K562 (cell line): ENCODE measurements at regions not wholly inside any gene's neighbourhood (a gene's known extent, or its start where the extent isn't known, plus 50 kb on each side); places are given as distances from the start of the nearest gene placed in this dataset.

Source experiments
- BACH1 ChIP-seq: fragments of 200-800 bp; sonication (Bioruptor generic); IDR thresholded peaks from 2 replicates; pipeline ENCODE4 v1.6.1; 2016; ENCODE audit warnings: missing genetic modification characterization, missing compliant biosample characterization
- CAMTA2 ChIP-seq: fragments of 250-450 bp; sonication (Bioruptor Pico); conservative IDR thresholded peaks from 2 replicates; pipeline ENCODE4 v1.5.1; 2022
- CCNT2 ChIP-seq: IDR thresholded peaks from 2 replicates; pipeline ENCODE4 v1.6.1; 2011; ENCODE audit warnings: borderline replicate concordance, low read depth, mild to moderate bottlenecking, moderate library complexity, mixed read lengths, low read length; ENCODE audit not compliant: insufficient read length; ENCODE audit errors: extremely low read depth
- CREB1 ChIP-seq, 2 experiments: sonication (generic) in 1 of 2; formaldehyde crosslinking in 1 of 2; IDR thresholded peaks; 2 replicates each; pipeline versions ENCODE4 v1.6.1 to v1.8.0; 2012 to 2022; ENCODE audit warnings: inconsistent platforms in 1 of 2, mild to moderate bottlenecking in 1 of 2, missing genetic modification reagents in 1 of 2, moderate library complexity in 1 of 2
- EWSR1 ChIP-seq: fragments of 450-650 bp; IDR thresholded peaks from 2 replicates; pipeline ENCODE4 v1.6.1; 2018; ENCODE audit warnings: borderline replicate concordance, mild to moderate bottlenecking, low read depth, moderate library complexity; ENCODE audit not compliant: partially characterized antibody
- HIVEP1 ChIP-seq: fragments of 250-450 bp; sonication (Bioruptor Pico); IDR thresholded peaks from 2 replicates; pipeline ENCODE4 v1.4.0; 2020; ENCODE audit warnings: mild to moderate bottlenecking
- HMG20B ChIP-seq: fragments of 250-450 bp; sonication (Bioruptor Pico); IDR thresholded peaks from 2 replicates; pipeline ENCODE4 v1.5.0; 2021; ENCODE audit warnings: mild to moderate bottlenecking
- ILK ChIP-seq: fragments of 450-650 bp; IDR thresholded peaks from 2 replicates; pipeline ENCODE4 v1.6.1; 2016; ENCODE audit warnings: missing genetic modification characterization, low read depth, mild to moderate bottlenecking, missing compliant biosample characterization, moderate library complexity, borderline replicate concordance
- MBD2 ChIP-seq: sonication (generic); IDR thresholded peaks from 2 replicates; pipeline ENCODE4 v1.6.1; 2016; ENCODE audit warnings: low read depth, borderline replicate concordance
- MEIS2 ChIP-seq: fragments of 450-650 bp; IDR thresholded peaks from 2 replicates; pipeline ENCODE4 v1.6.1; 2014; ENCODE audit warnings: mild to moderate bottlenecking; ENCODE audit not compliant: partially characterized antibody
- NEUROD1 ChIP-seq: fragments of 150-350 bp; IDR thresholded peaks from 2 replicates; pipeline ENCODE4 v1.6.1; 2014; ENCODE audit warnings: borderline replicate concordance, low read length, low read depth; ENCODE audit not compliant: partially characterized antibody
- NFIX ChIP-seq: fragments of 250-450 bp; sonication (Bioruptor Pico); IDR thresholded peaks from 2 replicates; pipeline ENCODE4 v1.4.0; 2020; ENCODE audit warnings: low read depth, mild to moderate bottlenecking, moderate library complexity
- NRF1 ChIP-seq, 2 experiments: fragments of 450-650 bp; IDR thresholded peaks in 1 of 2; conservative IDR thresholded peaks in 1 of 2; 2 replicates each; pipeline ENCODE4 v1.6.1; 2014; ENCODE audit warnings: mild to moderate bottlenecking in 2 of 2
- RBM34 ChIP-seq: fragments of 200-400 bp; formaldehyde crosslinking; IDR thresholded peaks from 2 replicates; pipeline ENCODE4 v1.6.1; 2018; ENCODE audit warnings: low read length, borderline replicate concordance; ENCODE audit not compliant: insufficient read depth
- RREB1 ChIP-seq: fragments of 250-450 bp; sonication (Bioruptor Pico); IDR thresholded peaks from 2 replicates; pipeline ENCODE4 v1.4.0; 2020
- STAT5B ChIP-seq: fragments of 250-450 bp; sonication (Bioruptor Pico); IDR thresholded peaks from 2 replicates; pipeline ENCODE4 v1.8.0; 2021; ENCODE audit warnings: mild to moderate bottlenecking, inconsistent platforms
- ZBTB12 ChIP-seq: fragments of 250-450 bp; sonication (Bioruptor Pico); IDR thresholded peaks from 2 replicates; pipeline ENCODE4 v1.4.0; 2020
- ZC3H8 ChIP-seq: fragments of 450-650 bp; IDR thresholded peaks from 2 replicates; pipeline ENCODE4 v1.6.1; 2017
- ZNF3 ChIP-seq: fragments of 250-450 bp; sonication (Bioruptor Pico); IDR thresholded peaks from 2 replicates; pipeline ENCODE4 v1.5.0; 2021; ENCODE audit warnings: mild to moderate bottlenecking, moderate library complexity
- ZNF507 ChIP-seq: conservative IDR thresholded peaks from 2 replicates; pipeline ENCODE4 v1.6.1; 2017; ENCODE audit warnings: missing genetic modification characterization, missing compliant biosample characterization
- ZNF707 ChIP-seq: fragments of 250-450 bp; sonication (Bioruptor Pico); conservative IDR thresholded peaks from 2 replicates; pipeline ENCODE4 v1.8.0; 2022; ENCODE audit warnings: inconsistent platforms, mild to moderate bottlenecking, moderate library complexity
- ZNF76 ChIP-seq: fragments of 250-450 bp; sonication (Bioruptor Pico); IDR thresholded peaks from 2 replicates; pipeline ENCODE4 v1.4.0; 2020; ENCODE audit warnings: mild to moderate bottlenecking, moderate library complexity, borderline replicate concordance

GRCh38 chr17:79473111-79473875, 137.6 kb downstream of the RBFOX3 start (continued):
- no peak for TF ChIP-seq RREB1 (CRISPR knock-in tag)
- TF ChIP-seq BACH1 (tag): peak; percentile 89
- TF ChIP-seq MEIS2: peak; percentile 90
- no peak for TF ChIP-seq RBM34
- TF ChIP-seq EWSR1: no peak
- no peak for TF ChIP-seq HMG20B (CRISPR knock-in tag)
- TF ChIP-seq MBD2: no peak
- TF ChIP-seq ZNF76 (CRISPR knock-in tag): no peak
- no peak for TF ChIP-seq ZNF507
- no peak for TF ChIP-seq ZNF707 (CRISPR knock-in tag)
- TF ChIP-seq ILK (tag): no peak
- no peak for TF ChIP-seq STAT5B (CRISPR knock-in tag)
- TF ChIP-seq CREB1 (IDR thresholded peaks at IDR 0.05): no peak
- TF ChIP-seq CREB1 (CRISPR knock-in tag; IDR thresholded peaks at IDR 0.05): peak; percentile 46; the same call in 1 of the 2 replicates
- TF ChIP-seq ZBTB12 (CRISPR knock-in tag): no peak
- TF ChIP-seq CCNT2: peak; percentile 69
- TF ChIP-seq HIVEP1 (CRISPR knock-in tag): no peak
- TF ChIP-seq ZC3H8: no peak
- peak; percentile 30 to 50; a peak in 2 of 4 replicates for TF ChIP-seq NRF1 (conservative IDR thresholded peaks at IDR 0.05 in 1 of 2, IDR thresholded peaks at IDR 0.05 in 1 of 2)
- no peak for TF ChIP-seq CAMTA2 (CRISPR knock-in tag)
- TF ChIP-seq NFIX (CRISPR knock-in tag): no peak
- TF ChIP-seq NEUROD1: peak; percentile 50
- TF ChIP-seq ZNF3 (CRISPR knock-in tag): no peak
